AG09309 (cell line): ENCODE measurements at regions not wholly inside any gene's neighbourhood (a gene's known extent, or its start where the extent isn't known, plus 50 kb on each side); places are given as distances from the start of the nearest gene placed in this dataset.

ENCODE experiments used
- DNase-seq: peaks from one replicate; pipeline ENCODE4 v3.0.0-alpha.2; 2010; ENCODE audit warnings: low read depth
- H3K4me3 ChIP-seq: 2 replicates; pipeline ENCODE4 v1.5.1; 2011; ENCODE audit warnings: mild to moderate bottlenecking, low read depth, low read length, moderate library complexity; ENCODE audit not compliant: control insufficient read depth
- TF ChIP-seq, protein P1 (sequence below): IDR thresholded peaks from 2 replicates; pipeline ENCODE4 v1.5.1; 2011; ENCODE audit warnings: mild to moderate bottlenecking, low read depth, low read length, inconsistent platforms; ENCODE audit not compliant: insufficient read depth, control insufficient read depth; ENCODE audit errors: missing control alignments

GRCh38 chr7:106386958-106387357 is 102.2 kb upstream of the NAMPT start:
- H3K4me3 ChIP-seq: no peak overlapping the region
- TF ChIP-seq, protein P1, sequence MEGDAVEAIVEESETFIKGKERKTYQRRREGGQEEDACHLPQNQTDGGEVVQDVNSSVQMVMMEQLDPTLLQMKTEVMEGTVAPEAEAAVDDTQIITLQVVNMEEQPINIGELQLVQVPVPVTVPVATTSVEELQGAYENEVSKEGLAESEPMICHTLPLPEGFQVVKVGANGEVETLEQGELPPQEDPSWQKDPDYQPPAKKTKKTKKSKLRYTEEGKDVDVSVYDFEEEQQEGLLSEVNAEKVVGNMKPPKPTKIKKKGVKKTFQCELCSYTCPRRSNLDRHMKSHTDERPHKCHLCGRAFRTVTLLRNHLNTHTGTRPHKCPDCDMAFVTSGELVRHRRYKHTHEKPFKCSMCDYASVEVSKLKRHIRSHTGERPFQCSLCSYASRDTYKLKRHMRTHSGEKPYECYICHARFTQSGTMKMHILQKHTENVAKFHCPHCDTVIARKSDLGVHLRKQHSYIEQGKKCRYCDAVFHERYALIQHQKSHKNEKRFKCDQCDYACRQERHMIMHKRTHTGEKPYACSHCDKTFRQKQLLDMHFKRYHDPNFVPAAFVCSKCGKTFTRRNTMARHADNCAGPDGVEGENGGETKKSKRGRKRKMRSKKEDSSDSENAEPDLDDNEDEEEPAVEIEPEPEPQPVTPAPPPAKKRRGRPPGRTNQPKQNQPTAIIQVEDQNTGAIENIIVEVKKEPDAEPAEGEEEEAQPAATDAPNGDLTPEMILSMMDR: no peak
- no peak for DNase-seq

DNA sequence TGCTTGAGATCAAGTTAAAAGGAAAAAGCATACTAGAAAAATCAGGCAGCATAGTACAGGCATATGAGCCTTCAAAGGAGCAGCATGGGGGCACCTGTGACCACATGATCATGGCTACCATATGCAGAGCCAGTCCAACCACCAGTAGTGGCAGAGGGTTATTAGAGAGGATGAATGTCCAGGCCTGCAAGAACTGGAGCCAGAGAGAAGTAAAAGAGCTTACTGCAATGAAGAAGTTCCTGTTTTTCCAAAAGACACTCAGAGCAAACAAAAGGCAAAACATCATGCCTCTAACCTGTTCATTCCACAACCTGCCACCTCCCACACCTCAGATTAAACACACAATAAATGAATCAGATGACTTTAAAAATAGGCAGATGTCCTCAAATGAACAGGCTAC is 99.6 kb upstream of the NAMPT start:
- TF ChIP-seq, protein P1: no peak
- no peak for DNase-seq
- no peak overlapping the region for H3K4me3 ChIP-seq

- TF ChIP-seq, protein P1: no peak
- no peak overlapping the region for H3K4me3 ChIP-seq
Measured at GRCh38 chr7:106382929-106383328, 98.1 kb upstream of the NAMPT start.

DNA sequence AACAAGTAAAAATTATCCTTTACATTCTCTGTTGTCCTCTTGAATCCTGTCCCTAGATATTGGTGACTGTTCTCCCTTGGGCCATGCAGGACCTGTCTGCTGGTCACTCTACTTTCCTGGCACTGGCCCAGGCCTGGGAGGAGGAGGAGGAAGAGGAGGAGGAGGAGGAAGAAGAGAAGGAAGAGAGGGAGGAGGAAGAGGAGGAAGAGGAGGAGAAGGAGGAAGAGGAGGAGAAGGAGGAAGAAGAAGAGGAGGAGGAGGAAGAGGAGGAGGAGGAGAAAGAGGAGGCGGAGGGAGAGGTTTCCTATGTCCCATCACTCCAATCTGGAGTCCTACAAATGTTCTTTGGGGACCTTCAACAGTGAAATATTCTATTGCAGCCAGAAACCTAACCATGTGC is 97.3 kb upstream of the NAMPT start:
- no peak for DNase-seq
- TF ChIP-seq, protein P1: no peak
- H3K4me3 ChIP-seq: no peak overlapping the region

More at GRCh38 chr7:106382929-106383328, 98.1 kb upstream of the NAMPT start:
- no peak for DNase-seq

GRCh38 chr7:106381252-106381651 is 96.5 kb upstream of the NAMPT start:
- no peak overlapping the region for H3K4me3 ChIP-seq
- DNase-seq: no peak
- TF ChIP-seq, protein P1: no peak

DNA sequence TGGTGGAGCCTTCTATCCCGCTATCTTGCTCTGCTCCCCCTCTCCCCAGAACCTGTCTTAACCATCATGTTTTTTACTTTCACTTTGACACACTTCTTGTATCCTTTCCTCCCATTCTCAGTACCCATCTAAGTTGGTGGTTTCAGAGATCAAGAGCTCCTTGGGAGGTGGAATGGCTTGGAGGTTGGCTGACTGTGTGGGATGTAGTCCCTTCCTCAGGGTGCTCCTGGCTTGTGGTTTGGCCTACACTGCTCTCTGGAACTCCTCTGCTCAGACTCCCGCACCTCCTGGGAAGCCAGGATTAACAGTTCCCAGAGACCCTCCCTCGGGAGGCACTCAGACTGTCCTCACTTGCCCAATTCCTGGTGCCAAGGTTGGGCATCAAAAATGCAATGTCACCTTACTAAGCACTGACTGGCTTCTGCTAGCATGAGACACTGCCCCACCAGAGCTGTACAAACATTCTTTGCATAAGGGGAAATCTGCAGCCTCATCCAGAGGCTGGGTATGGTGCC is 93.1 kb upstream of the NAMPT start:
- H3K4me3 ChIP-seq: no peak overlapping the region
- TF ChIP-seq, protein P1: no peak
- DNase-seq: no peak
